ENCODE measurements at regions not wholly inside any gene's neighbourhood (a gene's known extent, or its start where the extent isn't known, plus 50 kb on each side); places are given as distances from the start of the nearest gene placed in this dataset.

GRCh38 chr1:5391725-5392124 is 600.5 kb downstream of the NPHP4 start:
- DNase-seq (ENCODE audit: low read depth in 1 of 2, low spot score in 1 of 2), result no peak

- DNase-seq (ENCODE audit: low read depth in 1 of 2, low spot score in 1 of 2), result no peak
These were observed 601.7 kb downstream of the NPHP4 start for GRCh38 chr1:5390504-5390903.

- DNase-seq (ENCODE audit: low read depth in 1 of 2, low spot score in 1 of 2), result no peak
These were observed 602.9 kb downstream of the NPHP4 start for GRCh38 chr1:5389101-5389885.

GRCh38 chr1:5388622-5389021 is 603.6 kb downstream of the NPHP4 start:
- DNase-seq (ENCODE audit: low read depth in 1 of 2, low spot score in 1 of 2), result no peak

- no peak for DNase-seq (ENCODE audit: low read depth in 1 of 2, low spot score in 1 of 2)
These were observed 605.9 kb downstream of the NPHP4 start for GRCh38 chr1:5386371-5386770.

GRCh38 chr1:5385956-5386355 is 606.3 kb downstream of the NPHP4 start:
- DNase-seq (ENCODE audit: low read depth in 1 of 2, low spot score in 1 of 2), result no peak

- no peak for DNase-seq (ENCODE audit: low read depth in 1 of 2, low spot score in 1 of 2)
These were observed 607.0 kb downstream of the NPHP4 start for GRCh38 chr1:5385096-5385799.

GRCh38 chr1:5381491-5381890 is 610.7 kb downstream of the NPHP4 start:
- no peak for DNase-seq (ENCODE audit: low read depth in 1 of 2, low spot score in 1 of 2)

- no peak for DNase-seq (ENCODE audit: low read depth in 1 of 2, low spot score in 1 of 2)
These were observed 613.0 kb downstream of the NPHP4 start for GRCh38 chr1:5379176-5379759.

- DNase-seq (ENCODE audit: low read depth in 1 of 2, low spot score in 1 of 2), result no peak
These were observed 615.5 kb downstream of the NPHP4 start for GRCh38 chr1:5376538-5377247.

- DNase-seq (ENCODE audit: low read depth in 1 of 2, low spot score in 1 of 2), result no peak
These were observed 616.7 kb downstream of the NPHP4 start for GRCh38 chr1:5375481-5375880.

- DNase-seq (ENCODE audit: low read depth in 1 of 2, low spot score in 1 of 2), result no peak
These were observed 618.0 kb downstream of the NPHP4 start for GRCh38 chr1:5374192-5374591.

- no peak for DNase-seq (ENCODE audit: low read depth in 1 of 2, low spot score in 1 of 2)
These were observed 618.9 kb downstream of the NPHP4 start for GRCh38 chr1:5373281-5373680.

GRCh38 chr1:5371270-5371669 is 621.0 kb downstream of the NPHP4 start:
- no peak for DNase-seq (ENCODE audit: low read depth in 1 of 2, low spot score in 1 of 2)

- DNase-seq (ENCODE audit: low read depth in 1 of 2, low spot score in 1 of 2), result no peak
These were observed 621.9 kb downstream of the NPHP4 start for GRCh38 chr1:5370311-5370710.

GRCh38 chr1:5369223-5369622 is 623.0 kb downstream of the NPHP4 start:
- DNase-seq (ENCODE audit: low read depth in 1 of 2, low spot score in 1 of 2), result no peak

- DNase-seq (ENCODE audit: low read depth in 1 of 2, low spot score in 1 of 2), result no peak
These were observed 624.0 kb downstream of the NPHP4 start for GRCh38 chr1:5368201-5368600.

GRCh38 chr1:5367306-5367705 is 624.9 kb downstream of the NPHP4 start:
- no peak for DNase-seq (ENCODE audit: low read depth in 1 of 2, low spot score in 1 of 2)

GRCh38 chr1:5365751-5366150 is 626.5 kb downstream of the NPHP4 start:
- no peak for DNase-seq (ENCODE audit: low read depth in 1 of 2, low spot score in 1 of 2)

- no peak for DNase-seq (ENCODE audit: low read depth in 1 of 2, low spot score in 1 of 2)
These were observed 627.6 kb downstream of the NPHP4 start for GRCh38 chr1:5364591-5364990.

- no peak for DNase-seq (ENCODE audit: low read depth in 1 of 2, low spot score in 1 of 2)
These were observed 637.5 kb downstream of the NPHP4 start for GRCh38 chr1:5354681-5355080.

- DNase-seq (ENCODE audit: low read depth in 1 of 2, low spot score in 1 of 2), result no peak
These were observed 640.9 kb downstream of the NPHP4 start for GRCh38 chr1:5351366-5351765.
